22Rv1 (cell line): ENCODE measurements at regions not wholly inside any gene's neighbourhood (a gene's known extent, or its start where the extent isn't known, plus 50 kb on each side); places are given as distances from the start of the nearest gene placed in this dataset.

Experiments used
- ZFX ChIP-seq: fragments of 450-650 bp; IDR thresholded peaks from 2 replicates; pipeline ENCODE4 v1.6.1; 2017; ENCODE audit warnings: antibody characterized with exemption, borderline replicate concordance
- TF ChIP-seq, protein P1 (sequence below): fragments of 450-650 bp; IDR thresholded peaks from 2 replicates; pipeline ENCODE4 v1.5.1; 2017; ENCODE audit warnings: mild to moderate bottlenecking

DNA sequence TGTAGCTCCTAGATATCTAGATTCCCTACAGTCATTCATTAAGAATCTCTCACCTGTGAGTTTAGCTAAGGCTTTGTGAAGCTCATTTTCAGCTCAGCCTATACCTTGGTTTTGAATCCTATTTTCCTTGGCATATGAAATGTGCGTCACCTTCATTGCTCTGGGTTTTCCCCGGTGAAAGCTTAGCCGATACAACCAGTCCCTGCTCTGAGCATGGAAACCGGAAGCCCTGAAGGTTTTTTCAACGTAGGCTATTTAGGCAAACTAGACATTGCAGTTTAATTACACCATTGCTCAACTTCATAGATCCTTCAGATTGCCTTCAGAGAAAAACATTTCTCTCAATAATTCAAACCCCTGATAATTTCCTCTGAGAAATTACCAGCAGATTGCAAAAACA is 206.8 kb upstream of the TPRG1 start:
- TF ChIP-seq, protein P1, sequence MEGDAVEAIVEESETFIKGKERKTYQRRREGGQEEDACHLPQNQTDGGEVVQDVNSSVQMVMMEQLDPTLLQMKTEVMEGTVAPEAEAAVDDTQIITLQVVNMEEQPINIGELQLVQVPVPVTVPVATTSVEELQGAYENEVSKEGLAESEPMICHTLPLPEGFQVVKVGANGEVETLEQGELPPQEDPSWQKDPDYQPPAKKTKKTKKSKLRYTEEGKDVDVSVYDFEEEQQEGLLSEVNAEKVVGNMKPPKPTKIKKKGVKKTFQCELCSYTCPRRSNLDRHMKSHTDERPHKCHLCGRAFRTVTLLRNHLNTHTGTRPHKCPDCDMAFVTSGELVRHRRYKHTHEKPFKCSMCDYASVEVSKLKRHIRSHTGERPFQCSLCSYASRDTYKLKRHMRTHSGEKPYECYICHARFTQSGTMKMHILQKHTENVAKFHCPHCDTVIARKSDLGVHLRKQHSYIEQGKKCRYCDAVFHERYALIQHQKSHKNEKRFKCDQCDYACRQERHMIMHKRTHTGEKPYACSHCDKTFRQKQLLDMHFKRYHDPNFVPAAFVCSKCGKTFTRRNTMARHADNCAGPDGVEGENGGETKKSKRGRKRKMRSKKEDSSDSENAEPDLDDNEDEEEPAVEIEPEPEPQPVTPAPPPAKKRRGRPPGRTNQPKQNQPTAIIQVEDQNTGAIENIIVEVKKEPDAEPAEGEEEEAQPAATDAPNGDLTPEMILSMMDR, result no peak
- TF ChIP-seq ZFX, result no peak
